CD8-positive, alpha-beta memory T cell (primary cell): ENCODE measurements at regions not wholly inside any gene's neighbourhood (a gene's known extent, or its start where the extent isn't known, plus 50 kb on each side); places are given as distances from the start of the nearest gene placed in this dataset.

Experiments used
- CTCF ChIA-PET: fragments of 350-600 bp; sonication (Branson Sonifier 250); formaldehyde crosslinking; loops from one replicate; lab custom pipeline; 2021; ENCODE audit warnings: antibody characterized with exemption; lab: Charles Lee
- POLR2A ChIA-PET: fragments of 350-600 bp; sonication (Branson Sonifier 250); formaldehyde crosslinking; loops from one replicate; lab custom pipeline; 2021; ENCODE audit warnings: antibody characterized with exemption; lab: Charles Lee
- DNase-seq, 5 donors: peaks; one replicate each; pipeline versions ENCODE4 v3.0.0 to v3.0.0-alpha.2; 2020 to 2022; ENCODE audit warnings: mixed read lengths in 1 of 5
- H3K27ac ChIP-seq: one replicate; pipeline ENCODE4 v1.7.0; 2013; ENCODE audit warnings: low read depth, mild to moderate bottlenecking, low read length, moderate library complexity
- H3K27me3 ChIP-seq: 2 replicates; pipeline ENCODE4 v1.7.0; 2013; ENCODE audit warnings: low read length, mild to moderate bottlenecking; ENCODE audit not compliant: insufficient read depth, poor library complexity, severe bottlenecking
- H3K36me3 ChIP-seq: 2 replicates; pipeline ENCODE4 v1.7.0; 2013; ENCODE audit warnings: mild to moderate bottlenecking, low read length, moderate library complexity; ENCODE audit not compliant: insufficient read depth
- H3K4me1 ChIP-seq: 2 replicates; pipeline ENCODE4 v1.7.0; 2013; ENCODE audit warnings: mild to moderate bottlenecking, low read length, moderate library complexity; ENCODE audit not compliant: insufficient read depth
- H3K4me3 ChIP-seq: 2 replicates; pipeline ENCODE4 v1.7.0; 2013; ENCODE audit warnings: mild to moderate bottlenecking, low read length
- H3K9me3 ChIP-seq: 2 replicates; pipeline ENCODE4 v1.7.0; 2013; ENCODE audit warnings: mild to moderate bottlenecking, low read length
- H3K27ac Mint-ChIP-seq, 8 donors: one replicate each; pipeline ENCODE4 v1.8.0; 2020 to 2021; ENCODE audit warnings: mixed read lengths in 8 of 8, mild to moderate bottlenecking in 6 of 8, inconsistent platforms in 3 of 8, moderate library complexity in 3 of 8
- H3K27me3 Mint-ChIP-seq, 2 donors: one replicate each; pipeline ENCODE4 v1.8.0; 2020 to 2021; ENCODE audit warnings: mixed read lengths in 2 of 2, mild to moderate bottlenecking in 1 of 2, moderate library complexity in 1 of 2
- H3K36me3 Mint-ChIP-seq, 3 donors: one replicate each; pipeline ENCODE4 v1.8.0; 2020 to 2021; ENCODE audit warnings: mixed read lengths in 3 of 3, inconsistent platforms in 1 of 3, mild to moderate bottlenecking in 1 of 3
- H3K4me1 Mint-ChIP-seq, 3 donors: one replicate each; pipeline ENCODE4 v1.8.0; 2020 to 2021; ENCODE audit warnings: mixed read lengths in 3 of 3, inconsistent platforms in 1 of 3, mild to moderate bottlenecking in 1 of 3
- H3K4me3 Mint-ChIP-seq, 7 donors: one replicate each; pipeline ENCODE4 v1.8.0; 2020 to 2021; ENCODE audit warnings: mixed read lengths in 7 of 7, mild to moderate bottlenecking in 6 of 7, moderate library complexity in 4 of 7, inconsistent platforms in 2 of 7
- H3K9me3 Mint-ChIP-seq, 5 donors: one replicate each; pipeline ENCODE4 v1.8.0; 2020 to 2022; ENCODE audit warnings: mixed read lengths in 5 of 5, mild to moderate bottlenecking in 3 of 5, moderate library complexity in 2 of 5, inconsistent platforms in 1 of 5

DNA sequence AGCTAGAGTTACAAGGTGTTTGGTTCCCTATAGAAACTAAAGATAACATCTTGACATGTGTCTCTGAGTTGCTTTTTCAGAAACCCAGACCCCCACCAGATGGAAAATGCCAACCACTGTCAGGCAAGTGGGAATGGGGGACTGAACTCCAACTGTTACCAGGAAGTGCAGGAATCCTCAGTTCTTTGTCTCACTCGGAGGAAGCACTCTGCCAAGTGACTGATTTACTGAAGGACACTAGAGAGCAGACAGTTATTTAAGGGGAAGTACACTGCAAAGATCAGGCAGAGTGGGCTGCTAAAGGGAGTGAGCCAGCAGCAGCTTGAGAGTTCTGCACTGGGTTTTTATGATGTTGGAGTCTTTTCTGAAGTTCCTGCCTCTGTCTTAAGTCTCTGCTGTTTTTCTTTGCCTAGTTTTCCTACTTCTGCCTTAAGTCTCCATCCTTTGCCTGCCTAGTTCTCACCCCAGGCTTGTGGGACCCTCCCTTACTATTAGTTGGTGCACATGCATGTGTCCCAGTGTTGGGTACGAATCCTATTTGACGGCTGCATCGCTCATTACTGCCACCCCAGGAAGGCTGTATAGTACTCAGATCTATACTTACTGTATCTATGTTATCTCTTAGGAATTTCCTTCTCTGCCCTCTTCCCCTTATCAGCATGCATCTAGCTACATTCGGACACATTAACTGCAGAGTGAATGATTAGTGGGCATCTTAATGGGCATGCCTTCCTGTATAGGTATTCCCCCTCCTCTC, 97.1 kb downstream of the TEX51 start:
- Histone ChIP-seq H3K4me1 (no peaks in the 10 kb centered on the region), H3K36me3 (no peaks in the 10 kb centered on the region), H3K27me3 (no peaks in the 10 kb centered on the region), H3K4me3 (no peak overlapping the region), H3K27ac (no peak overlapping the region), H3K9me3 (no peaks in the 10 kb centered on the region)
- H3K27me3 Mint-ChIP-seq, result peaks cover 13 to 28% of the 10 kb centered on the region in 2 donors
- DNase-seq, result no peak
- H3K36me3 Mint-ChIP-seq, result no peaks in the 10 kb centered on the region
- CTCF ChIA-PET, result interaction anchor here (1.5 kb wide), 1 partner anchor 25 kb away, joined by 3 read pairs; no protein-coding TSS in a partner anchor
- no peak overlapping the region for H3K4me3 Mint-ChIP-seq
- POLR2A ChIA-PET, result no interaction called here
- H3K4me1 Mint-ChIP-seq, result no peaks in the 10 kb centered on the region
- no peak overlapping the region for H3K27ac Mint-ChIP-seq
- no peaks in the 10 kb centered on the region for H3K9me3 Mint-ChIP-seq

DNA sequence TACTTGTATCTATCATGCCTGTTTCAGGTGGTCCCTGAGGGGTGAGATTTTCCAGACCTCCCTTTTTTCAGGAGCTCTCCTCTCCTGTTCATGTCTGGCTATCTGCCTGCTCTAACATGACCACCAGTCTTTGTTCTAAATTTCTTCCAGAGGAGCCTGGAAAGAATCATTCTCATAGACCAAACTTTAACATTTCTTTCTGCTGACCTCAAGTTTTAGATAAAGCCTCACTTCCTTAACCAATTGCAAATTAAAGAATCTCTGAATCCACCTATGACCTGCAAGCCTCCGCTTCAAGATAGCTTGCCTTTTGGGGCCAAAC, 97.6 kb downstream of the TEX51 start:
- CTCF ChIA-PET, result interaction anchor here (1.5 kb wide), 1 partner anchor 25 kb away, joined by 3 read pairs; no protein-coding TSS in a partner anchor
- H3K36me3 Mint-ChIP-seq, result no peaks in the 10 kb centered on the region

More for the DNA sequence above, 97.6 kb downstream of the TEX51 start:
- no peaks in the 10 kb centered on the region for H3K9me3 ChIP-seq
- no peaks in the 10 kb centered on the region for H3K27me3 ChIP-seq
- Mint-ChIP-seq H3K4me3 (no peak overlapping the region), H3K9me3 (no peaks in the 10 kb centered on the region), H3K4me1 (no peaks in the 10 kb centered on the region), H3K27ac (no peak overlapping the region), H3K27me3 (peaks cover 13 to 25% of the 10 kb centered on the region in 2 donors)
- H3K4me3 ChIP-seq, result no peak overlapping the region
- no peak overlapping the region for H3K27ac ChIP-seq
- H3K36me3 ChIP-seq, result no peaks in the 10 kb centered on the region
- DNase-seq, result no peak
- POLR2A ChIA-PET, result no interaction called here
- no peaks in the 10 kb centered on the region for H3K4me1 ChIP-seq
